GM12864 (cell line): ENCODE measurements at regions not wholly inside any gene's neighbourhood (a gene's known extent, or its start where the extent isn't known, plus 50 kb on each side); places are given as distances from the start of the nearest gene placed in this dataset.

ENCODE experiments used
- DNase-seq: peaks from one replicate; pipeline ENCODE4 v3.0.0-alpha.2; 2011; ENCODE audit warnings: low read depth
- H3K4me3 ChIP-seq: 2 replicates; pipeline ENCODE4 v1.5.1; 2011; ENCODE audit warnings: mild to moderate bottlenecking, low read depth, low read length, control low read depth
- CTCF ChIP-seq: IDR thresholded peaks from 2 replicates; pipeline ENCODE4 v1.5.1; 2011; ENCODE audit warnings: low read depth, mild to moderate bottlenecking, moderate library complexity, low read length, control low read depth, inconsistent platforms; ENCODE audit errors: missing control alignments

GRCh38 chr6:156283091-156283490 lies 494.1 kb upstream of the ARID1B start:
- no peak for DNase-seq
- TF ChIP-seq CTCF: peak; percentile 1
- H3K4me3 ChIP-seq: no peak overlapping the region

- DNase-seq: no peak
- TF ChIP-seq CTCF: no peak
- no peak overlapping the region for H3K4me3 ChIP-seq
These were observed 495.1 kb upstream of the ARID1B start for GRCh38 chr6:156282087-156282486.

GRCh38 chr6:156281266-156281665 lies 495.9 kb upstream of the ARID1B start:
- DNase-seq: no peak
- TF ChIP-seq CTCF: no peak
- no peak overlapping the region for H3K4me3 ChIP-seq

GRCh38 chr6:156280065-156280464 lies 497.1 kb upstream of the ARID1B start:
- no peak for TF ChIP-seq CTCF
- DNase-seq: peak; percentile 42
- no peak overlapping the region for H3K4me3 ChIP-seq

- no peak overlapping the region for H3K4me3 ChIP-seq
- no peak for TF ChIP-seq CTCF
- peak; percentile 56 for DNase-seq
These were observed 497.8 kb upstream of the ARID1B start for GRCh38 chr6:156279261-156279969.

GRCh38 chr6:156273065-156273711 lies 504.0 kb upstream of the ARID1B start:
- TF ChIP-seq CTCF: no peak

More at GRCh38 chr6:156273065-156273711, 504.0 kb upstream of the ARID1B start:
- H3K4me3 ChIP-seq: no peak overlapping the region
- DNase-seq: no peak
